ENCODE measurements at regions not wholly inside any gene's neighbourhood (a gene's known extent, or its start where the extent isn't known, plus 50 kb on each side); places are given as distances from the start of the nearest gene placed in this dataset.
"Not testable (repeated sequence)": the region's sequence is repeated elsewhere in the genome, so short reads cannot be mapped to it uniquely, and the experiment has no call there.

- TF ChIP-seq POLR2A, CTCF (IDR thresholded peaks at IDR 0.05): not testable (repeated sequence)
Observed at GRCh38 chr3:39586215-39586614, 118.7 kb downstream of the MOBP start.

Data from heart left ventricle (tissue), 13 donors.